ENCODE measurements at regions not wholly inside any gene's neighbourhood (a gene's known extent, or its start where the extent isn't known, plus 50 kb on each side); places are given as distances from the start of the nearest gene placed in this dataset.

GRCh38 chrX:124862301-124862700 lies 457.4 kb upstream of the TEX13C start:
- no peak for DNase-seq

DNA sequence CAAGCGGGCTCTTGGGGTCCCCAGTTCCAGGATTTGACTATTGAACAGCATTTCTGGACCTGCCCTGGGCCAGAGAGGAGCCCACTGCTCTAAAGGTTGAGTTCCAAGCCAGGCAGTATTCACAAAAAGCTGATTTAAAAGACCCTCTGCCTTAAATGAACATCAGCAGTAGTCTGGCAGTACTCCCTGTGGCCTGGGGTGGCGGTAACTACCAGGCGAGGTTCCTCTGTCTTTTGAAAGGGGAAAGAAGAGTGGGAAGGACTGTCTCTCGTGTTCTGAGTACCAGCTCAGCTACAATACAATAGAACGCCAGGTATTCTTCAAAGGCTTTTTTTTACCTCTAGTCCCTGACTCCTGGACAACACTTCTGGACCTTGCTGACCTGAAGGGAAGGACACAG lies 456.4 kb upstream of the TEX13C start:
- no peak for DNase-seq

- DNase-seq: no peak
Measured at GRCh38 chrX:124887572-124887971, 432.1 kb upstream of the TEX13C start.

DNA sequence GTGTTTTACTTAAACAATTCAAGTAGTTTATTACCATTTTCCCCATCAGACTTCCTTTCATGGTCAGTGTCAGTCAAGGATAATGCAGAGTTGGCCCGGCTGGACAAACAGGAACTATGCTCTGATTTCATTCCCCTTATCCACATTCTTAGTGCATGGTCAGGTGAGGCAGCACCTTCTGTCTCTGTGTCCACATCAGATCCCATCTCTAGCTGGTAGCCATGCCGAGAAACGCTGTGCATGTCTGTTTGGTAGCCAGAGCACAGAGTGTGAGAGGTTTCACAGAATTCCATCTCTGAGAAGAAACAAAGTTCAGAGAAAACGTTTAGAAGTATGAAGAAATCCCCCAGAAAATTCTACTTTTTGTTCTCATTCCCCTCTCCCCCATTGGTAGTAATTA lies 423.7 kb upstream of the TEX13C start:
- DNase-seq: no peak

- DNase-seq: no peak
Measured at GRCh38 chrX:124902953-124903352, 416.7 kb upstream of the TEX13C start.

- DNase-seq: no peak
Measured at GRCh38 chrX:124910611-124911010, 409.1 kb upstream of the TEX13C start.

- no peak for DNase-seq
Measured at GRCh38 chrX:124917011-124917410, 402.7 kb upstream of the TEX13C start.

DNA sequence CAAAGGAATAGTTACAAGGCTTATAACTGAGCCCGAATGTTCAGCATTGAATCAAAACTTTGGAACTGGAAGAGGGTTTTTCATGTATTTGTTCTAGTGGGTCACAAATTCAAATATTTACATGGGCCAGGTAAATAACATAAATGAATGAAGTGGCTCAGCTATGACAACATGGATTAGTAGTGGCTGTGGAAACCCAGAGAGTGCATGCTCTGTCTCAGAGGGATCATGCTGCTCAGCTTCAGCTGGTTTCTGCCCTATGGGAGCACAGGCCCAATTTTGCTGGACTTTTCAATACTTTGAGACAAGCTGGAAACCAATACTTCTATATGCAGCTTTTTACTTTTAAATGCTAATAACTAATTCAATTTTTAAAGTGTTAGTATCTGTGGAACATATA lies 394.0 kb upstream of the TEX13C start:
- no peak for DNase-seq

- DNase-seq: no peak
Measured at GRCh38 chrX:124931241-124931640, 388.4 kb upstream of the TEX13C start.

GRCh38 chrX:124931958-124932357 lies 387.7 kb upstream of the TEX13C start:
- DNase-seq: no peak

- DNase-seq: no peak
Measured at GRCh38 chrX:124938715-124939114, 381.0 kb upstream of the TEX13C start.

- DNase-seq: no peak
Measured at GRCh38 chrX:124940531-124940930, 379.1 kb upstream of the TEX13C start.

GRCh38 chrX:124954402-124954801 lies 365.3 kb upstream of the TEX13C start:
- no peak for DNase-seq

DNA sequence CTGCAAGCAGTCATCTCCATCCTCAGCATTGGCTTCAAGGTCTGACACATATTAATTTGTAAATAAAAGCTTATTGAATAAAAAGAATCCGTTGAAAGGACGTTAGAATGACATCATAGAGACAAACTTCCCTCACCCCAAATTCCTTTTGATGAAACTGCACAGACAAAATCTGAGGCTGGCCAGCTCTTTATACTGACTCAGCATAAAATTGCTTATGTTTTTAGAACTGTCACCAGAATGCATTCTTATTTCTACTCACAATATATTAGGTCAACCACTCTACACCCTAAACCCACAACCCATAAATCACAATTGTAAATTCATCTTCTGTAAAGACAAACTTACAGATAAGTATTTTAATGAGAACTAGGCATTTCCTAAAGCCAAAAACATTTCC lies 359.2 kb upstream of the TEX13C start:
- DNase-seq: no peak

DNA sequence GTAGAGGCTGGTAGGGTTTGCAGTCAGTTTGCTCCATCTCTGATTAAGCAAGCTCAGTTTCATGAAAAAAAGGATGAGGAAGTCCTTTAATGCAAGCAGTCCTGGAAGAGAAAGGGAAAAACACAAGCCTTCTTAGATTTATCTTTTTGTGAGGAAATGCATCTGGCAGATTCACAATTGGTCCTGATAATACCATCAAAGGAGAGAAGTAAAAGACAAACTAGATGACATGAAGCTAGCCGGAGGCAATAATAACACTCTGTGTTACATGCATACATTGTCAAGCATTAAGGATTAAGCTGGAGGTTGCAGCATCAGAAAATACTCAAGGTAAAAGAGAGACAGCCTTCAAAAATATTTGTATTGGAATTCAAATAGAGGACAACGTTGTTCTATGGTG lies 356.0 kb upstream of the TEX13C start, which contains the start of gene TENM1:
TENM1 (minus strand) TSS at position 101 of the 400 bp plus-strand sequence.
- no peak for DNase-seq

DNA sequence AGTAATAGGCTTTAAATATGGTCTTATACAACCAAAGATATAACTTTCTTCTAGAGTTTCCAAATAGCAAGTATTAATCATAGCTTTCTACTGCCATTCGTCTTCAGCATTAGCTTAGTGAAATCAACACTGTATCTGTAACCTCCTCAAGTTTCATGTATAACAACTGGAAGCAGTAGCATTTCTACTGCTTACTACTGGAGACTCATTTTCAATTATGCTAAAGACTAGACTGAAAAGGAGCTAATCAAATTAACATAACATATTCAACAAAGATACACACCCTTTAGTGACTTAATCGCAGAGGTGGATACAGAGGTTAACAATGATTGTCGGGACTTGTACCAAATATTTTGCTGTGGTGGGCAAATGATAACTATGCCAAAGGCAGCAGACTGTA lies 344.2 kb upstream of the TEX13C start:
- DNase-seq: no peak

- no peak for DNase-seq
Measured at GRCh38 chrX:124981420-124981819, 338.3 kb upstream of the TEX13C start.

GRCh38 chrX:124984140-124984813 lies 335.4 kb upstream of the TEX13C start:
- DNase-seq: no peak

- no peak for DNase-seq
Measured at GRCh38 chrX:124986284-124986683, 333.4 kb upstream of the TEX13C start.

DNA sequence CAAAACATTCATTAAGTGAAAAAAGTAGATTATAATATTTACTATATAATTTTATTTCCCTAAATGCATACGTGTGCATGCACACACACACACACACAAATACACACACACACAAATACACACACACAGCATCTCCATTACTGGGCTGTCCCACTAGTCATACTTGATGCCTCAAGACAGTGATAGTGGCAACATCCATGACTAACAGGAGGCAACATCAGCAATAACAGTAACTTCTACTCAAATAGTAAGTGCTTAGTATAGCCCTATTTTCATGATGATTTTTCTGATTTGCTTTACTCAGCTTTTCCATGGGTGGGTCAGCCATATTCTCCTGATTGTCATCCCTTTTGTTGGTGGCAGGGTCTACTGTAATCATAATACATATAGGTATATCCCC lies 325.9 kb upstream of the TEX13C start:
- DNase-seq: no peak

DNA sequence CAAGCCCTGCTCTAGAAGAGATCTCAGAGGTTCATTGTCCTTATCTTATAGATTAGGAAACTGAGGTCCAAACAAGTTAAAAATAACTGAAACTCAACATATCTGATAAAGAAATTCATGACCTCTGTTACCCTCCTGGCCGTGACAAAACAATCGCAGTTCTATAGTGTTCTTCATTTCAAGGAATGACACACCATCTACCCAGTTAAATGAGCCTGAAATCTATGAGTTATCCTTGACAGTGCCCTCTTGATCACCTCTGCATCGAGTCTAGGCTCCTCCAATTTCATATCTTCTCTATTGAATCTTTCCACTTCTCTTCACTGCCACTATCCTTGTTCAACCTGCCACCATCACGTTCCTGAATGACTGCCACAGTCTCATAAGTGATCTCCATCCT lies 325.3 kb upstream of the TEX13C start:
- DNase-seq: no peak

DNA sequence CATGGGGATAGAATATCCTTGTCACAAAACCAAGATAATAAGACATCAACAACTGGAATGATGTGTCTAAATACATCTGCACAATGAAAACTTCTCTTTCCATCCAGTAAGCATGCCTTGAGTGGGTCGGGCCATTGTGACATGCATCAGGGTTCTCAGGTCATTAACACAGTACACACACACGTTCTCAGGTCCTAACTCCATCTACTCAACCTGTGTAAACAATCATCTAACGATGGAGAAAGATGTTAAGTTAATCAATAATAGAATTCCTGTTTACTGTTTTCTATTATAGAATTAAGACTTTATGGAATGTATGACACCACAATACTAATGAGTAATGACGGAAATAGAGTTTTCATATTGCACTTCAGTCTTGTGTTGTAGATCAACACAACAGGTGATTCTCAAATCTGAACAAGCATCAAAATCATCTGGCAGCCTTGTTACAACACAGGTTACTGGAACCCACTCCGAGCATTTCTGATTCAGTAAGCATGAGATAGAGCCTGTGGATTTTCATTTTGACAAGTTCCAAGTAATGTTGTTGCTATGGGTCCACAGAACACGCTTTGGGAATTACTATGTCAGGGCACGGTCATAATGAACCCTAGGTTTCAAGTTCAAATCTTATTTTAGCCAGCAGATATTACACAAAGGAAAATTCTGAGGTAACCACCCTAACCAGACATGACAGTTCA lies 315.8 kb upstream of the TEX13C start:
- no peak for DNase-seq

- DNase-seq: no peak
Measured at GRCh38 chrX:125004799-125005198, 314.9 kb upstream of the TEX13C start.

GRCh38 chrX:125005863-125006262 lies 313.8 kb upstream of the TEX13C start:
- DNase-seq: no peak

DNA sequence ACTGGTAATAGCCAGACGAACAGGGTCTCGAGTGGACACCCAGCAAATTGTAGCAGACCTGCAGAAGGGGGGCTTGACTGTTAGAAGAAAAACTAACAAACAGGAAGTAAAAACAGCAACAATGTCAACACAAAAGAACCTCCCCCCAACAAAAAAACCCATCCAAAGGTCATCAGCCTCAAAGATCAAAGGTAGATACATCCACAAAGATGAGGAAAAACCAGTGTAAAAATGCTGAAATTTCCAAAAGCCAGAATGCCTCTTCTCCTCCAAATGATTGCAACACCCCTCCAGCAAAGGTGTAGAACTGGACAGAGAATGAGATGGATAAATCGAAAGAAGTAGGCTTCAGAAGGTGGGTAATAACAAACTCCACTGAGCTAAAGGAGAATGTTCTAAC lies 313.0 kb upstream of the TEX13C start:
- DNase-seq: no peak

Measured in DMS79 treated with DMSO at 0.1 percent for 48 hours (cell line).